ENCODE measurements at regions not wholly inside any gene's neighbourhood (a gene's known extent, or its start where the extent isn't known, plus 50 kb on each side); places are given as distances from the start of the nearest gene placed in this dataset.

- in situ Hi-C loops (cut with MboI; ENCODE audit: low sequenced_read_pairs), result no loop called here
- H3K4me3 ChIP-seq, result no peak overlapping the region
Measured at GRCh38 chrX:16300831-16301230, 133.6 kb downstream of the MAGEB17 start.

GRCh38 chrX:16304751-16305150 is 137.5 kb downstream of the MAGEB17 start:
- in situ Hi-C loops (cut with MboI; ENCODE audit: low sequenced_read_pairs), result no loop called here
- H3K27me3 ChIP-seq (ENCODE audit: low read depth), result peaks cover 16% of the 10 kb centered on the region

More at GRCh38 chrX:16300831-16301230, 133.6 kb downstream of the MAGEB17 start:
- DNase-seq (ENCODE audit: low spot score in 2 of 2), result no peak
- Histone ChIP-seq H3K36me3 (replicated peaks) (no peaks in the 10 kb centered on the region), H3K4me1 (no peaks in the 10 kb centered on the region), H3K27me3 (ENCODE audit: low read depth) (peaks cover 17% of the 10 kb centered on the region), H3K9me3 (no peaks in the 10 kb centered on the region)

GRCh38 chrX:16305187-16305586 is 137.9 kb downstream of the MAGEB17 start:
- H3K4me1 ChIP-seq, result no peaks in the 10 kb centered on the region
- in situ Hi-C loops (cut with MboI; ENCODE audit: low sequenced_read_pairs), result no loop called here
- DNase-seq (ENCODE audit: low spot score in 2 of 2), result no peak
- no peaks in the 10 kb centered on the region for H3K36me3 ChIP-seq (replicated peaks)
- H3K9me3 ChIP-seq, result no peaks in the 10 kb centered on the region
- peaks cover 13% of the 10 kb centered on the region for H3K27me3 ChIP-seq (ENCODE audit: low read depth)
- H3K4me3 ChIP-seq, result no peak overlapping the region

More at GRCh38 chrX:16304751-16305150, 137.5 kb downstream of the MAGEB17 start:
- DNase-seq (ENCODE audit: low spot score in 2 of 2), result no peak
- Histone ChIP-seq H3K36me3 (replicated peaks) (no peaks in the 10 kb centered on the region), H3K9me3 (no peaks in the 10 kb centered on the region), H3K4me1 (no peaks in the 10 kb centered on the region), H3K4me3 (no peak overlapping the region)

GRCh38 chrX:16307950-16308349 is 140.7 kb downstream of the MAGEB17 start:
- no peaks in the 10 kb centered on the region for H3K9me3 ChIP-seq
- H3K27me3 ChIP-seq (ENCODE audit: low read depth), result peaks cover 2% of the 10 kb centered on the region
- no peak for DNase-seq (ENCODE audit: low spot score in 2 of 2)
- in situ Hi-C loops (cut with MboI; ENCODE audit: low sequenced_read_pairs), result no loop called here
- H3K4me3 ChIP-seq, result no peak overlapping the region
- no peaks in the 10 kb centered on the region for H3K36me3 ChIP-seq (replicated peaks)
- no peaks in the 10 kb centered on the region for H3K4me1 ChIP-seq

GRCh38 chrX:16308773-16309172 is 141.5 kb downstream of the MAGEB17 start:
- no peak for DNase-seq (ENCODE audit: low spot score in 2 of 2)
- no peaks in the 10 kb centered on the region for H3K36me3 ChIP-seq (replicated peaks)
- H3K27me3 ChIP-seq (ENCODE audit: low read depth), result peaks cover 2% of the 10 kb centered on the region; the same call in 1 of the 2 replicates
- H3K9me3 ChIP-seq, result no peaks in the 10 kb centered on the region
- H3K4me3 ChIP-seq, result no peak overlapping the region
- in situ Hi-C loops (cut with MboI; ENCODE audit: low sequenced_read_pairs), result no loop called here
- no peaks in the 10 kb centered on the region for H3K4me1 ChIP-seq

GRCh38 chrX:16310326-16310725 is 143.0 kb downstream of the MAGEB17 start:
- Histone ChIP-seq H3K9me3 (no peaks in the 10 kb centered on the region), H3K4me1 (no peaks in the 10 kb centered on the region), H3K36me3 (replicated peaks) (no peaks in the 10 kb centered on the region), H3K27me3 (ENCODE audit: low read depth) (peaks cover 2% of the 10 kb centered on the region; the same call in 1 of the 2 replicates), H3K4me3 (no peak overlapping the region)
- in situ Hi-C loops (cut with MboI; ENCODE audit: low sequenced_read_pairs), result no loop called here
- no peak for DNase-seq (ENCODE audit: low spot score in 2 of 2)

GRCh38 chrX:16311671-16312070 is 144.4 kb downstream of the MAGEB17 start:
- Histone ChIP-seq H3K27me3 (ENCODE audit: low read depth) (peaks cover 2% of the 10 kb centered on the region; the same call in 1 of the 2 replicates), H3K4me1 (peaks cover 7% of the 10 kb centered on the region; the same call in 1 of the 2 replicates), H3K4me3 (no peak overlapping the region), H3K36me3 (replicated peaks) (no peaks in the 10 kb centered on the region), H3K9me3 (no peaks in the 10 kb centered on the region)
- DNase-seq (ENCODE audit: low spot score in 2 of 2), result no peak
- in situ Hi-C loops (cut with MboI; ENCODE audit: low sequenced_read_pairs), result no loop called here

GRCh38 chrX:16312761-16313623 is 145.7 kb downstream of the MAGEB17 start:
- Histone ChIP-seq H3K36me3 (replicated peaks) (no peaks in the 10 kb centered on the region), H3K27me3 (ENCODE audit: low read depth) (peaks cover 2% of the 10 kb centered on the region; the same call in 1 of the 2 replicates), H3K9me3 (no peaks in the 10 kb centered on the region), H3K4me1 (peaks cover 10% of the 10 kb centered on the region; the same call in 1 of the 2 replicates), H3K4me3 (no peak overlapping the region)
- in situ Hi-C loops (cut with MboI; ENCODE audit: low sequenced_read_pairs), result no loop called here
- no peak for DNase-seq (ENCODE audit: low spot score in 2 of 2)

- Histone ChIP-seq H3K4me3 (no peak overlapping the region), H3K36me3 (replicated peaks) (no peaks in the 10 kb centered on the region), H3K27me3 (ENCODE audit: low read depth) (no peaks in the 10 kb centered on the region; the same call in 1 of the 2 replicates), H3K9me3 (no peaks in the 10 kb centered on the region), H3K4me1 (peaks cover 10% of the 10 kb centered on the region; the same call in 1 of the 2 replicates)
- DNase-seq (ENCODE audit: low spot score in 2 of 2), result peak; percentile 45 to 83
- in situ Hi-C loops (cut with MboI; ENCODE audit: low sequenced_read_pairs), result no loop called here
Measured at GRCh38 chrX:16316331-16316730, 149.1 kb downstream of the MAGEB17 start.

GRCh38 chrX:16319929-16320328 is 152.6 kb downstream of the MAGEB17 start:
- no peak for DNase-seq (ENCODE audit: low spot score in 2 of 2)
- Histone ChIP-seq H3K27me3 (ENCODE audit: low read depth) (no peaks in the 10 kb centered on the region), H3K36me3 (replicated peaks) (no peaks in the 10 kb centered on the region), H3K9me3 (no peaks in the 10 kb centered on the region), H3K4me3 (no peak overlapping the region), H3K4me1 (peaks cover 10% of the 10 kb centered on the region; the same call in 1 of the 2 replicates)
- in situ Hi-C loops (cut with MboI; ENCODE audit: low sequenced_read_pairs), result no loop called here

- Histone ChIP-seq H3K4me3 (no peak overlapping the region), H3K9me3 (no peaks in the 10 kb centered on the region), H3K27me3 (ENCODE audit: low read depth) (no peaks in the 10 kb centered on the region), H3K4me1 (peaks cover 8% of the 10 kb centered on the region; the same call in 1 of the 2 replicates), H3K36me3 (replicated peaks) (no peaks in the 10 kb centered on the region)
- DNase-seq (ENCODE audit: low spot score in 2 of 2), result no peak
- in situ Hi-C loops (cut with MboI; ENCODE audit: low sequenced_read_pairs), result no loop called here
Measured at GRCh38 chrX:16320765-16321355, 153.6 kb downstream of the MAGEB17 start.

- in situ Hi-C loops (cut with MboI; ENCODE audit: low sequenced_read_pairs), result no loop called here
- DNase-seq (ENCODE audit: low spot score in 2 of 2), result peak in 1 of 2 experiments; percentile 8
- H3K4me1 ChIP-seq, result no peaks in the 10 kb centered on the region
- no peaks in the 10 kb centered on the region for H3K9me3 ChIP-seq
- H3K36me3 ChIP-seq (replicated peaks), result no peaks in the 10 kb centered on the region
- no peaks in the 10 kb centered on the region; the same call in 1 of the 2 replicates for H3K27me3 ChIP-seq (ENCODE audit: low read depth)
- no peak overlapping the region for H3K4me3 ChIP-seq
Measured at GRCh38 chrX:16333453-16333852, 166.2 kb downstream of the MAGEB17 start.

- in situ Hi-C loops (cut with MboI; ENCODE audit: low sequenced_read_pairs), result no loop called here
- Histone ChIP-seq H3K4me3 (no peak overlapping the region), H3K9me3 (no peaks in the 10 kb centered on the region), H3K27me3 (ENCODE audit: low read depth) (peaks cover 6% of the 10 kb centered on the region; the same call in 1 of the 2 replicates), H3K36me3 (replicated peaks) (no peaks in the 10 kb centered on the region), H3K4me1 (no peaks in the 10 kb centered on the region)
- DNase-seq (ENCODE audit: low spot score in 2 of 2), result no peak
Measured at GRCh38 chrX:16335181-16335580, 167.9 kb downstream of the MAGEB17 start.

Data from HAP-1 (cell line).